IPS DF 6.9 (cell line): ENCODE measurements at regions not wholly inside any gene's neighbourhood (a gene's known extent, or its start where the extent isn't known, plus 50 kb on each side); places are given as distances from the start of the nearest gene placed in this dataset.
"Not testable (repeated sequence)": the region's sequence is repeated elsewhere in the genome, so short reads cannot be mapped to it uniquely, and the experiment has no call there.

Source experiments
- DNase-seq: peaks from one replicate; pipeline ENCODE4 v3.0.0-alpha.2; 2013; ENCODE audit warnings: low read depth, low spot score
- H3K27ac ChIP-seq: one replicate; pipeline ENCODE4 v1.5.1; 2013; ENCODE audit warnings: low read length, control low read depth
- H3K27me3 ChIP-seq: 2 replicates; pipeline ENCODE4 v1.6.1; 2013; ENCODE audit warnings: mild to moderate bottlenecking, low read length; ENCODE audit not compliant: control insufficient read depth, insufficient read depth
- H3K36me3 ChIP-seq: 2 replicates; pipeline ENCODE4 v1.6.1; 2013; ENCODE audit warnings: low read length; ENCODE audit not compliant: control insufficient read depth, insufficient read depth
- H3K4me1 ChIP-seq: 2 replicates; pipeline ENCODE4 v1.6.1; 2013; ENCODE audit warnings: low read length; ENCODE audit not compliant: control insufficient read depth, insufficient read depth
- H3K4me3 ChIP-seq: 2 replicates; pipeline ENCODE4 v1.5.1; 2013; ENCODE audit warnings: mild to moderate bottlenecking, low read length
- H3K9me3 ChIP-seq: 2 replicates; pipeline ENCODE4 v1.6.1; 2013; ENCODE audit warnings: low read length, inconsistent platforms; ENCODE audit not compliant: control insufficient read depth, insufficient read depth
- WGBS: extraction: QIAGEN DNeasy Blood & Tissue Kit; methylation state at CpG from one replicate; pipeline ENCODE4 v1.1.7; 2013; ENCODE audit warnings: mixed read lengths, missing lambda C conversion rate; ENCODE audit not compliant: insufficient read length, insufficient coverage; 5-methylcytosine and 5-hydroxymethylcytosine counted together

GRCh38 chr3:90145094-90145860 is 1037.9 kb downstream of the EPHA3 start:
- Histone ChIP-seq H3K4me1 (no peaks in the 10 kb centered on the region), H3K36me3 (no peaks in the 10 kb centered on the region), H3K27ac (no peak overlapping the region), H3K9me3 (no peaks in the 10 kb centered on the region), H3K4me3 (no peak overlapping the region), H3K27me3 (no peaks in the 10 kb centered on the region)
- no peak for DNase-seq
- WGBS, result no CpG with 5 or more reads among the region's 4 CpGs

- no CpG with 5 or more reads among the region's 2 CpGs for WGBS
- no peaks in the 10 kb centered on the region for H3K9me3 ChIP-seq
- H3K4me1 ChIP-seq, result no peaks in the 10 kb centered on the region
- no peaks in the 10 kb centered on the region for H3K27me3 ChIP-seq
- no peak overlapping the region for H3K27ac ChIP-seq
- H3K36me3 ChIP-seq, result no peaks in the 10 kb centered on the region
- no peak for DNase-seq
- H3K4me3 ChIP-seq, result no peak overlapping the region
Observed at GRCh38 chr3:90180096-90180495, 1072.7 kb downstream of the EPHA3 start.

- WGBS, result no CpG with 5 or more reads among the region's 3 CpGs
Observed at GRCh38 chr3:90180543-90180942, 1073.1 kb downstream of the EPHA3 start.

GRCh38 chr3:90182291-90182976 is 1075.0 kb downstream of the EPHA3 start:
- H3K36me3 ChIP-seq, H3K4me1 ChIP-seq, H3K4me3 ChIP-seq, H3K9me3 ChIP-seq, H3K27me3 ChIP-seq, H3K27ac ChIP-seq: not testable (repeated sequence)
- WGBS, result no CpG with 5 or more reads among the region's 19 CpGs
- peak; percentile 27 for DNase-seq

More at GRCh38 chr3:90180543-90180942, 1073.1 kb downstream of the EPHA3 start:
- H3K27ac ChIP-seq, result no peak overlapping the region
- no peaks in the 10 kb centered on the region for H3K4me1 ChIP-seq
- H3K9me3 ChIP-seq, result no peaks in the 10 kb centered on the region
- no peaks in the 10 kb centered on the region for H3K27me3 ChIP-seq
- no peak overlapping the region for H3K4me3 ChIP-seq
- no peak for DNase-seq
- H3K36me3 ChIP-seq, result no peaks in the 10 kb centered on the region

GRCh38 chr3:90184861-90185260 is 1077.4 kb downstream of the EPHA3 start:
- WGBS, result no CpG with 5 or more reads among the region's 4 CpGs

GRCh38 chr3:90197383-90197782 is 1090.0 kb downstream of the EPHA3 start:
- not testable (repeated sequence) for DNase-seq, H3K27ac ChIP-seq, H3K36me3 ChIP-seq, H3K4me3 ChIP-seq, H3K4me1 ChIP-seq, H3K9me3 ChIP-seq, H3K27me3 ChIP-seq
- WGBS, result no CpG with 5 or more reads among the region's 4 CpGs

More at GRCh38 chr3:90184861-90185260, 1077.4 kb downstream of the EPHA3 start:
- H3K9me3 ChIP-seq, result no peaks in the 10 kb centered on the region
- H3K27ac ChIP-seq, result no peak overlapping the region
- H3K4me3 ChIP-seq, result no peak overlapping the region
- no peaks in the 10 kb centered on the region for H3K4me1 ChIP-seq
- H3K27me3 ChIP-seq, result no peaks in the 10 kb centered on the region
- DNase-seq, result no peak
- H3K36me3 ChIP-seq, result no peaks in the 10 kb centered on the region

GRCh38 chr3:90202931-90203330 is 1095.5 kb downstream of the EPHA3 start:
- not testable (repeated sequence) for H3K27ac ChIP-seq, H3K36me3 ChIP-seq, DNase-seq, H3K9me3 ChIP-seq, H3K4me1 ChIP-seq, H3K27me3 ChIP-seq, H3K4me3 ChIP-seq
- 100% methylated on average over 1 of the region's 2 CpGs for WGBS

GRCh38 chr3:90206482-90206881 is 1099.1 kb downstream of the EPHA3 start:
- not testable (repeated sequence) for H3K27ac ChIP-seq, H3K9me3 ChIP-seq, H3K4me1 ChIP-seq, H3K36me3 ChIP-seq, H3K27me3 ChIP-seq, DNase-seq, H3K4me3 ChIP-seq
- no CpG with 5 or more reads among the region's 2 CpGs for WGBS

GRCh38 chr3:90207353-90208097 is 1100.1 kb downstream of the EPHA3 start:
- H3K36me3 ChIP-seq, H3K27ac ChIP-seq, H3K4me1 ChIP-seq, H3K27me3 ChIP-seq, DNase-seq, H3K9me3 ChIP-seq, H3K4me3 ChIP-seq: not testable (repeated sequence)
- WGBS, result no CpG with 5 or more reads among the region's 5 CpGs

GRCh38 chr3:90221900-90222299 is 1114.5 kb downstream of the EPHA3 start:
- Histone ChIP-seq H3K4me3 (no peak overlapping the region), H3K27me3 (no peaks in the 10 kb centered on the region), H3K9me3 (no peaks in the 10 kb centered on the region), H3K27ac (no peak overlapping the region), H3K4me1 (no peaks in the 10 kb centered on the region), H3K36me3 (no peaks in the 10 kb centered on the region)
- no peak for DNase-seq
- no CpG with 5 or more reads among the region's 4 CpGs for WGBS
